Brain microvascular endothelial cell (primary cell): ENCODE measurements at regions not wholly inside any gene's neighbourhood (a gene's known extent, or its start where the extent isn't known, plus 50 kb on each side); places are given as distances from the start of the nearest gene placed in this dataset.
"Not testable (repeated sequence)": the region's sequence is repeated elsewhere in the genome, so short reads cannot be mapped to it uniquely, and the experiment has no call there.

Source experiments
- DNase-seq: peaks from one replicate; pipeline ENCODE4 v3.0.0-alpha.2; 2020
- H3K27ac ChIP-seq: fragments of 250-450 bp; sonication (Bioruptor Pico); 2 replicates; pipeline ENCODE4 v1.5.1; 2020; ENCODE audit warnings: mild to moderate bottlenecking, moderate library complexity
- H3K27me3 ChIP-seq: fragments of 250-450 bp; sonication (Bioruptor Pico); replicated peaks from 2 replicates; pipeline ENCODE4 v1.5.1; 2020; ENCODE audit warnings: mild to moderate bottlenecking
- H3K36me3 ChIP-seq: fragments of 250-450 bp; sonication (Bioruptor Pico); replicated peaks from 2 replicates; pipeline ENCODE4 v1.5.1; 2020; ENCODE audit warnings: mild to moderate bottlenecking
- H3K4me3 ChIP-seq: 2 replicates; pipeline ENCODE4 v1.5.1; 2011; ENCODE audit warnings: low read depth, mild to moderate bottlenecking, control low read depth, low read length, moderate library complexity
- CTCF ChIP-seq: IDR thresholded peaks from 2 replicates; pipeline ENCODE4 v1.5.1; 2011; ENCODE audit warnings: low read depth, mild to moderate bottlenecking, moderate library complexity, low read length, control low read depth, inconsistent platforms; ENCODE audit errors: missing control alignments
- in situ Hi-C: cut with HindIII; loops from 2 replicates; pipeline ENCODE4 v1.10.0; 2017; ENCODE audit warnings: low sequenced_read_pairs, low pct_ligation_motif_present

- no peak for DNase-seq
- in situ Hi-C loops, result no loop called here
- H3K27me3 ChIP-seq, result peaks cover 44% of the 10 kb centered on the region
- H3K36me3 ChIP-seq, result no peaks in the 10 kb centered on the region
- TF ChIP-seq CTCF, result no peak
- H3K27ac ChIP-seq, result no peak overlapping the region
- no peak overlapping the region for H3K4me3 ChIP-seq
These were observed 53.6 kb upstream of the EIF5 start for GRCh38 chr14:103280278-103280928.

GRCh38 chr14:103281496-103282231, 52.4 kb upstream of the EIF5 start:
- peak; percentile 49 for DNase-seq
- no peak overlapping the region for H3K27ac ChIP-seq
- in situ Hi-C loops, result no loop called here
- no peaks in the 10 kb centered on the region for H3K36me3 ChIP-seq
- peaks cover 35% of the 10 kb centered on the region for H3K27me3 ChIP-seq
- H3K4me3 ChIP-seq, result no peak overlapping the region
- peak; percentile 63 for TF ChIP-seq CTCF

GRCh38 chr14:103282309-103282708, 51.7 kb upstream of the EIF5 start:
- in situ Hi-C loops, H3K36me3 ChIP-seq, H3K27ac ChIP-seq, H3K4me3 ChIP-seq, DNase-seq: not testable (repeated sequence)
- H3K27me3 ChIP-seq, result peaks cover 33% of the 10 kb centered on the region

GRCh38 chr14:103282932-103283331, 51.1 kb upstream of the EIF5 start:
- no peak for TF ChIP-seq CTCF
- H3K36me3 ChIP-seq, result no peaks in the 10 kb centered on the region
- H3K27ac ChIP-seq, result no peak overlapping the region
- in situ Hi-C loops, result no loop called here
- DNase-seq, result no peak
- H3K27me3 ChIP-seq, result peaks cover 30% of the 10 kb centered on the region
- no peak overlapping the region for H3K4me3 ChIP-seq

- no peak overlapping the region for H3K4me3 ChIP-seq
- no peaks in the 10 kb centered on the region for H3K36me3 ChIP-seq
- in situ Hi-C loops, result no loop called here
- TF ChIP-seq CTCF, result no peak
- H3K27ac ChIP-seq, result no peak overlapping the region
- no peak for DNase-seq
- H3K27me3 ChIP-seq, result peaks cover 27% of the 10 kb centered on the region
These were observed 50.1 kb upstream of the EIF5 start for GRCh38 chr14:103283916-103284315.
